VCaP (cell line): ENCODE measurements at regions not wholly inside any gene's neighbourhood (a gene's known extent, or its start where the extent isn't known, plus 50 kb on each side); places are given as distances from the start of the nearest gene placed in this dataset.

Source experiments
- H3K27ac ChIP-seq: fragments of 450-650 bp; 2 replicates; pipeline ENCODE4 v1.5.1; 2017
- TF ChIP-seq, protein P1 (sequence below): fragments of 450-650 bp; conservative IDR thresholded peaks from 2 replicates; pipeline ENCODE4 v1.5.1; 2017; ENCODE audit warnings: mild to moderate bottlenecking, moderate library complexity

- H3K27ac ChIP-seq, result no peak overlapping the region
- TF ChIP-seq, protein P1, sequence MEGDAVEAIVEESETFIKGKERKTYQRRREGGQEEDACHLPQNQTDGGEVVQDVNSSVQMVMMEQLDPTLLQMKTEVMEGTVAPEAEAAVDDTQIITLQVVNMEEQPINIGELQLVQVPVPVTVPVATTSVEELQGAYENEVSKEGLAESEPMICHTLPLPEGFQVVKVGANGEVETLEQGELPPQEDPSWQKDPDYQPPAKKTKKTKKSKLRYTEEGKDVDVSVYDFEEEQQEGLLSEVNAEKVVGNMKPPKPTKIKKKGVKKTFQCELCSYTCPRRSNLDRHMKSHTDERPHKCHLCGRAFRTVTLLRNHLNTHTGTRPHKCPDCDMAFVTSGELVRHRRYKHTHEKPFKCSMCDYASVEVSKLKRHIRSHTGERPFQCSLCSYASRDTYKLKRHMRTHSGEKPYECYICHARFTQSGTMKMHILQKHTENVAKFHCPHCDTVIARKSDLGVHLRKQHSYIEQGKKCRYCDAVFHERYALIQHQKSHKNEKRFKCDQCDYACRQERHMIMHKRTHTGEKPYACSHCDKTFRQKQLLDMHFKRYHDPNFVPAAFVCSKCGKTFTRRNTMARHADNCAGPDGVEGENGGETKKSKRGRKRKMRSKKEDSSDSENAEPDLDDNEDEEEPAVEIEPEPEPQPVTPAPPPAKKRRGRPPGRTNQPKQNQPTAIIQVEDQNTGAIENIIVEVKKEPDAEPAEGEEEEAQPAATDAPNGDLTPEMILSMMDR, result no peak
Observed at GRCh38 chr9:89748831-89749499, 144.2 kb downstream of the GADD45G start.

- no peak overlapping the region for H3K27ac ChIP-seq
Observed at GRCh38 chr9:89749500-89750116, 144.8 kb downstream of the GADD45G start.

DNA sequence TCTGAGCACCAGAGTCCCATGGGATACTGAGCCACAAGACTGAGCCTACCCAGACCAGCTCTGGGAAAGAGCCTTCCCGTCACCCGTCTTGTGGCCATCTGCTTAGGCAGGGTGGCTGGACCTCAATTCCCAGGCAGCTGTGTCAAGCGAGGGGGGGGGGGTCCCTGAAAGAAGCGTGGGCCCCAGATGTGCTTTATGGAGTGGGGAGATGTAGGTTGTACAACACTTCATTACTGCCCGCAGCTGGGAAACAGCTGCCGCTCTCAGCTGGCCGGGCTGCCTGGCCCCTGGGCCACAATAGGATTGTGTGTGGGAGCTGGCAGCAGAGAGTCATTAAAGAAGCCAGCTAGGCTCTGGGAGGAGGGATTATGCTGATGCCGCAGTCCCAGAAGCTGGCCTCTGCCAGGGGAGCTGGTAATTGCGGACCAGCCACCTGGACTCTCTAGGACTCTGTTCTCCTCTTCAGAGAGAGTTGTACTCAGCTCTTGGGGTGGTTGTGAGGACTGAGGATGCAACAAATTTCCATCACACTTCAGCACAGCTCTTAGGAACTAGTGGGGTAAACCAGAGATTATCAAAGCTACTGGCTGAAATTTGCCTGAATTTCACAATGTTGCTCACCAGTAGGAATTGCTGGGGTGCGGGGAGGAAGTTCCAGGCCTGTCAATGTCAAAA, 145.4 kb downstream of the GADD45G start:
- TF ChIP-seq, protein P1, result no peak

More at GRCh38 chr9:89749500-89750116, 144.8 kb downstream of the GADD45G start:
- TF ChIP-seq, protein P1, result no peak

GRCh38 chr9:89751079-89751825, 146.4 kb downstream of the GADD45G start:
- no peak overlapping the region for H3K27ac ChIP-seq
- TF ChIP-seq, protein P1, result no peak

More for the DNA sequence above, 145.4 kb downstream of the GADD45G start:
- no peak overlapping the region for H3K27ac ChIP-seq

GRCh38 chr9:89752154-89752553, 147.3 kb downstream of the GADD45G start:
- no peak overlapping the region for H3K27ac ChIP-seq
- TF ChIP-seq, protein P1, result no peak

DNA sequence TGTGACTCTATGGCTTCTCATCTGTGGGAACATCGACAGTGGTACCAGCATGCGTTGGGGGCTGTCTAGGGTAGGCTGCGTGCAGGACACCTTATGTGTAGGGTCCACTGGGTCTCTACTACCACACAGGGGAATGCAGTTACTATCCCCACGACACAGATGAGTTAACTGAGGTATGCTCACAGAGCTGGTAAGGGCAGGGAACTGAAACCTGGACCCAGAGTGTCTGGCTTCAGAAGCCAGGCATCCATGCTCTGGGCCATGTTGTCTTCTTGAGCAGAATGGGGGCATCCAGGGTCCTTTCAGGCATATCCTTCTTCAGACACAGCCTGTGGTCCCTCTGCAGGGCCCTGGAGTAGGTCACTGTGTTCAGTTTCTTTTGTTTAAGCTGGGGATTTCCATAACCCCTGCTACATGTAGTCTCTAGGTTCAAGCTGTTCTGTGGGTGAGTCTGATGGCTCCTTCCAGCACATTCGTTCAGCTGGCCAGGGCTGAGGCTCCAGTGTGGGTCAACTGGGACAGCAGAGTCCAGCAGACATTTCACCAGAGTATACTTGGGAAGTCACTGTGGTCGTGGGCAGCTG, 148.8 kb downstream of the GADD45G start:
- TF ChIP-seq, protein P1, result no peak
- H3K27ac ChIP-seq, result no peak overlapping the region
